H9 (cell line): ENCODE measurements at regions not wholly inside any gene's neighbourhood (a gene's known extent, or its start where the extent isn't known, plus 50 kb on each side); places are given as distances from the start of the nearest gene placed in this dataset.
A peak's percentile ranks its signal among the peaks of the same experiment; 100 is the strongest.

Experiments used
- DNase-seq: peaks from one replicate; pipeline ENCODE4 v3.0.0-alpha.2; 2017
- H2AFZ ChIP-seq: one replicate; pipeline ENCODE4 v1.6.1; 2013; ENCODE audit warnings: mild to moderate bottlenecking, low read length, control low read depth, moderate library complexity
- H2AK5ac ChIP-seq: 2 replicates; pipeline ENCODE4 v1.6.1; 2013; ENCODE audit warnings: low read length, control low read depth, mixed read lengths; ENCODE audit not compliant: insufficient read length
- H2BK120ac ChIP-seq: one replicate; pipeline ENCODE4 v1.6.1; 2013; ENCODE audit warnings: low read depth, mild to moderate bottlenecking, low read length, control low read depth, inconsistent platforms; ENCODE audit not compliant: poor library complexity, severe bottlenecking
- H2BK12ac ChIP-seq: 2 replicates; pipeline ENCODE4 v1.6.1; 2013; ENCODE audit warnings: low read length, control low read depth, mixed read lengths, low read depth; ENCODE audit not compliant: insufficient read length
- H2BK15ac ChIP-seq: 2 replicates; pipeline ENCODE4 v1.6.1; 2013; ENCODE audit warnings: low read depth, low read length, control low read depth
- H2BK20ac ChIP-seq: one replicate; pipeline ENCODE4 v1.6.1; 2013; ENCODE audit warnings: low read depth, mild to moderate bottlenecking, low read length, control low read depth, inconsistent platforms; ENCODE audit not compliant: poor library complexity, severe bottlenecking
- H2BK5ac ChIP-seq: 2 replicates; pipeline ENCODE4 v1.6.1; 2013; ENCODE audit warnings: low read length, control low read depth, mixed read lengths; ENCODE audit not compliant: insufficient read length
- H3K14ac ChIP-seq: 2 replicates; pipeline ENCODE4 v1.6.1; 2013; ENCODE audit warnings: low read length, control low read depth; ENCODE audit not compliant: insufficient read depth
- H3K18ac ChIP-seq: 2 replicates; pipeline ENCODE4 v1.6.1; 2013; ENCODE audit warnings: low read depth, mild to moderate bottlenecking, mixed read lengths, low read length, control low read depth; ENCODE audit not compliant: insufficient read length
- H3K23ac ChIP-seq: 2 replicates; pipeline ENCODE4 v1.6.1; 2013; ENCODE audit warnings: low read length, control low read depth, mixed read lengths, low read depth; ENCODE audit not compliant: insufficient read length
- H3K23me2 ChIP-seq: 2 replicates; pipeline ENCODE4 v1.6.1; 2013; ENCODE audit warnings: low read depth, mild to moderate bottlenecking, mixed read lengths, low read length, control low read depth; ENCODE audit not compliant: insufficient read length, poor library complexity, severe bottlenecking
- H3K27ac ChIP-seq: 2 replicates; pipeline ENCODE4 v1.5.1; 2013; ENCODE audit warnings: low read length, control low read depth, mixed read lengths, low read depth; ENCODE audit not compliant: insufficient read length
- H3K27me3 ChIP-seq: 2 replicates; pipeline ENCODE4 v1.6.1; 2013; ENCODE audit warnings: low read length, control low read depth, inconsistent platforms; ENCODE audit not compliant: insufficient read depth
- H3K4ac ChIP-seq: 2 replicates; pipeline ENCODE4 v1.6.1; 2013; ENCODE audit warnings: low read depth, mild to moderate bottlenecking, control low read depth, inconsistent platforms, low read length, moderate library complexity
- H3K4me1 ChIP-seq: 2 replicates; pipeline ENCODE4 v1.6.1; 2013; ENCODE audit warnings: low read length, control low read depth, inconsistent platforms; ENCODE audit not compliant: insufficient read depth
- H3K4me2 ChIP-seq: 2 replicates; pipeline ENCODE4 v1.6.1; 2013; ENCODE audit warnings: low read length, control low read depth, mixed read lengths; ENCODE audit not compliant: insufficient read length, insufficient read depth
- H3K56ac ChIP-seq: 2 replicates; pipeline ENCODE4 v1.6.1; 2013; ENCODE audit warnings: low read depth, mild to moderate bottlenecking, mixed read lengths, low read length, control low read depth; ENCODE audit not compliant: insufficient read length
- H3K79me1 ChIP-seq: 2 replicates; pipeline ENCODE4 v1.6.1; 2013; ENCODE audit warnings: low read depth, mild to moderate bottlenecking, moderate library complexity, low read length, control low read depth, inconsistent platforms; ENCODE audit not compliant: insufficient read depth, poor library complexity, severe bottlenecking
- H3K79me2 ChIP-seq: 2 replicates; pipeline ENCODE4 v1.6.1; 2013; ENCODE audit warnings: low read length, control low read depth, inconsistent platforms; ENCODE audit not compliant: insufficient read depth
- H3K9ac ChIP-seq: 2 replicates; pipeline ENCODE4 v1.6.1; 2013; ENCODE audit warnings: low read length, control low read depth, mixed read lengths; ENCODE audit not compliant: insufficient read length; ENCODE audit errors: extremely low read depth
- H3K9me3 ChIP-seq: one replicate; pipeline ENCODE4 v1.6.1; 2013; ENCODE audit warnings: low read depth, low read length, inconsistent platforms; ENCODE audit not compliant: control insufficient read depth
- H3T11ph ChIP-seq: one replicate; pipeline ENCODE4 v1.6.1; 2013; ENCODE audit warnings: mild to moderate bottlenecking, low read length, control low read depth, inconsistent platforms
- H4K20me1 ChIP-seq: one replicate; pipeline ENCODE4 v1.6.1; 2013; ENCODE audit not compliant: control insufficient read depth, insufficient read length, insufficient read depth
- H4K5ac ChIP-seq: 2 replicates; pipeline ENCODE4 v1.6.1; 2013; ENCODE audit warnings: low read depth, mild to moderate bottlenecking, mixed read lengths, low read length, control low read depth; ENCODE audit not compliant: insufficient read length
- H4K8ac ChIP-seq: replicated peaks from 2 replicates; pipeline ENCODE4 v1.6.1; 2013; ENCODE audit warnings: low read length, control low read depth, mixed read lengths, low read depth; ENCODE audit not compliant: insufficient read length
- H4K91ac ChIP-seq: 2 replicates; pipeline ENCODE4 v1.6.1; 2013; ENCODE audit warnings: low read depth, mild to moderate bottlenecking, moderate library complexity, mixed read lengths, low read length, control low read depth; ENCODE audit not compliant: insufficient read length
- H3K27ac Mint-ChIP-seq, 3 experiments: 2 replicates in 2 of 3; 3 replicates in 1 of 3; pipeline ENCODE4 v1.8.0; 2020 to 2021; ENCODE audit warnings: mixed read lengths in 3 of 3, mild to moderate bottlenecking in 1 of 3, moderate library complexity in 1 of 3
- H3K27me3 Mint-ChIP-seq: 2 replicates; pipeline ENCODE4 v1.8.0; 2021; ENCODE audit warnings: low read depth, mild to moderate bottlenecking, moderate library complexity, mixed read lengths
- H3K36me3 Mint-ChIP-seq, 3 experiments: 2 replicates in 2 of 3; 3 replicates in 1 of 3; pipeline ENCODE4 v1.8.0; 2020 to 2021; ENCODE audit warnings: low read depth in 3 of 3, mixed read lengths in 3 of 3; ENCODE audit not compliant: insufficient read depth in 1 of 3
- H3K4me1 Mint-ChIP-seq, 2 experiments: 2 replicates each; pipeline ENCODE4 v1.8.0; 2020; ENCODE audit warnings: mixed read lengths in 2 of 2
- H3K4me3 Mint-ChIP-seq, 2 experiments: 2 replicates in 1 of 2; 3 replicates in 1 of 2; pipeline ENCODE4 v1.8.0; 2020 to 2021; ENCODE audit warnings: mild to moderate bottlenecking in 2 of 2, mixed read lengths in 2 of 2, moderate library complexity in 1 of 2
- H3K9me3 Mint-ChIP-seq, 2 experiments: 2 replicates in 1 of 2; 3 replicates in 1 of 2; pipeline ENCODE4 v1.8.0; 2020; ENCODE audit warnings: mild to moderate bottlenecking in 2 of 2, mixed read lengths in 2 of 2, moderate library complexity in 1 of 2
- CTCF ChIP-seq: fragments of 200-600 bp; sonication (generic); conservative IDR thresholded peaks from 3 replicates; pipeline ENCODE4 v1.8.0; 2021; ENCODE audit warnings: antibody characterized with exemption, mild to moderate bottlenecking
- WGBS: extraction: QIAGEN DNeasy Blood & Tissue Kit; methylation state at CpG from one replicate; pipeline ENCODE4 v1.1.7; 2013; ENCODE audit warnings: missing lambda C conversion rate, low lambda C conversion rate, mixed read lengths; ENCODE audit not compliant: insufficient read length; ENCODE audit errors: extremely low coverage; 5-methylcytosine and 5-hydroxymethylcytosine counted together

GRCh38 chr2:176746411-176746810, 466.2 kb upstream of the HNRNPA3 start:
- H2BK12ac ChIP-seq: no peak overlapping the region
- no peak overlapping the region for H3K9ac ChIP-seq
- no peak overlapping the region for H3K27ac ChIP-seq
- no peaks in the 10 kb centered on the region for H4K20me1 ChIP-seq
- H3K14ac ChIP-seq: no peak overlapping the region
- H3K79me2 ChIP-seq: no peaks in the 10 kb centered on the region
- H3K4me2 ChIP-seq: no peak overlapping the region
- no peaks in the 10 kb centered on the region for H3K79me1 ChIP-seq
- H3K36me3 Mint-ChIP-seq: peaks cover 0 to 4% (median 0%) of the 10 kb centered on the region in 3 experiments; a peak in 3 of 7 replicates
- H4K8ac ChIP-seq: no peak overlapping the region
- H2BK15ac ChIP-seq: no peak overlapping the region
- no peak overlapping the region for H2AFZ ChIP-seq
- no peaks in the 10 kb centered on the region; the same call in 1 of the 2 replicates for H3K27me3 Mint-ChIP-seq
- H2AK5ac ChIP-seq: no peak overlapping the region
- H2BK5ac ChIP-seq: no peak overlapping the region
- H3K9me3 ChIP-seq: no peaks in the 10 kb centered on the region
- peaks cover 13% of the 10 kb centered on the region for H3K4me1 ChIP-seq
- no peak overlapping the region for H2BK120ac ChIP-seq
- no peak overlapping the region for H3K23ac ChIP-seq
- no peaks in the 10 kb centered on the region for H3K23me2 ChIP-seq
- peak overlapping the region; percentile 57 to 98 (median 95); a peak in 5 of 7 replicates for H3K27ac Mint-ChIP-seq
- no peak overlapping the region for H3K4me3 Mint-ChIP-seq
- H3K18ac ChIP-seq: no peak overlapping the region
- no peak overlapping the region for H3K4ac ChIP-seq
- H2BK20ac ChIP-seq: no peak overlapping the region
- no peak for TF ChIP-seq CTCF
- H3K4me1 Mint-ChIP-seq: peaks cover 52 to 53% of the 10 kb centered on the region in 2 experiments
- H3T11ph ChIP-seq: no peak overlapping the region
- DNase-seq: no peak
- no peak overlapping the region for H4K91ac ChIP-seq
- no peaks in the 10 kb centered on the region for H3K27me3 ChIP-seq
- no peaks in the 10 kb centered on the region for H3K9me3 Mint-ChIP-seq
- H3K56ac ChIP-seq: no peak overlapping the region
- WGBS: no CpG with 5 or more reads among the region's 7 CpGs
- no peak overlapping the region for H4K5ac ChIP-seq
